ENCODE measurements at regions not wholly inside any gene's neighbourhood (a gene's known extent, or its start where the extent isn't known, plus 50 kb on each side); places are given as distances from the start of the nearest gene placed in this dataset.

DNA sequence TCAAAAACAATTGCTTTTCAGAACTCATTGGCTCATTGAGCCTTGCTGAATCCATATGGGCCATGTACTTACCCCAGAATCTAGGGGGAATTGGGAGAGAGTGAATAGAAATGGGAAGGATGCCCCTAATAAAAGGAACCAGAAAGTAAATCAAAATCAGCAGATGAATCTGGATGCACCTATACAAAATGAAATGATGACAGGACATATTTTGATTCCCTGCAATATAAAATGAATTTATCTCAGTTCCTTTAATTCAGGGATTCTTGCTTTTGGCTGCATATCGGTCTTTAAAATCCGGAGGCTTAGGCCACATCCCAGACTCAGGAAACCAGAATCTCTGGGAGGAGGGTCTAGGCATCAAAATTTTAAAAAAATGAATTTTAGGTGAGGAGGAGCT is 107.7 kb upstream of the NEO1 start:
- Histone ChIP-seq H3K9me3 (peaks cover 0 to 28% (median 13%) of the 10 kb centered on the region in 12 donors), H3K36me3 (no peaks in the 10 kb centered on the region), H3K27me3 (no peaks in the 10 kb centered on the region), H3K4me1 (no peaks in the 10 kb centered on the region), H3K27ac (no peak overlapping the region), H3K4me3 (no peak overlapping the region)
- WGBS, 4 donors, result 77 to 90% (median 80%) methylated on average over 2 of the region's 2 CpGs
- TF ChIP-seq, protein P1, sequence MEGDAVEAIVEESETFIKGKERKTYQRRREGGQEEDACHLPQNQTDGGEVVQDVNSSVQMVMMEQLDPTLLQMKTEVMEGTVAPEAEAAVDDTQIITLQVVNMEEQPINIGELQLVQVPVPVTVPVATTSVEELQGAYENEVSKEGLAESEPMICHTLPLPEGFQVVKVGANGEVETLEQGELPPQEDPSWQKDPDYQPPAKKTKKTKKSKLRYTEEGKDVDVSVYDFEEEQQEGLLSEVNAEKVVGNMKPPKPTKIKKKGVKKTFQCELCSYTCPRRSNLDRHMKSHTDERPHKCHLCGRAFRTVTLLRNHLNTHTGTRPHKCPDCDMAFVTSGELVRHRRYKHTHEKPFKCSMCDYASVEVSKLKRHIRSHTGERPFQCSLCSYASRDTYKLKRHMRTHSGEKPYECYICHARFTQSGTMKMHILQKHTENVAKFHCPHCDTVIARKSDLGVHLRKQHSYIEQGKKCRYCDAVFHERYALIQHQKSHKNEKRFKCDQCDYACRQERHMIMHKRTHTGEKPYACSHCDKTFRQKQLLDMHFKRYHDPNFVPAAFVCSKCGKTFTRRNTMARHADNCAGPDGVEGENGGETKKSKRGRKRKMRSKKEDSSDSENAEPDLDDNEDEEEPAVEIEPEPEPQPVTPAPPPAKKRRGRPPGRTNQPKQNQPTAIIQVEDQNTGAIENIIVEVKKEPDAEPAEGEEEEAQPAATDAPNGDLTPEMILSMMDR (IDR thresholded peaks at IDR 0.05), result no peak
- no peak for TF ChIP-seq POLR2A (IDR thresholded peaks at IDR 0.05)
- intact Hi-C loops (cut with DNase I), result no loop called here
- DNase-seq, result no peak
- ATAC-seq, result no peak

DNA sequence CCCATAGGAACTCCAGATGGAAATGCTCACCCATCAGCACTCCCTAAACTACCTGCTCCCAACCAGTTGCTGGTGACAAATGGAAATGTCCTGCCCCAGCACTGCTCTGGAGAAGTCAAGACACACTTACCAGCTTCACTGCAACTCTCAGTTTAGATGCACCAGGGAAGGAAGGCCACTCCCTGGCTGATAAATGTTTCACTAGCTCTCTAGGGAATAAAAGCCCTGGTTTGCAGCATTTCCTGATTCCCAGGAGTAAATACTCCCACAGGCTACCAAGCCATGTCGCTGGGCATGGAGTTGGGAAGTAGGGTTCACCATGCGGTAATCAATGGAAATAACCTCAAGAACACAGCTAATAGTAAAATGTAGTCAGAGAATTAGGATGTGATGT is 112.0 kb upstream of the NEO1 start:
- TF ChIP-seq, protein P1 (IDR thresholded peaks at IDR 0.05), result no peak
- no peak for TF ChIP-seq POLR2A (IDR thresholded peaks at IDR 0.05)
- Histone ChIP-seq H3K4me1 (no peaks in the 10 kb centered on the region), H3K9me3 (no peaks in the 10 kb centered on the region), H3K27ac (no peak overlapping the region), H3K4me3 (no peak overlapping the region), H3K36me3 (no peaks in the 10 kb centered on the region), H3K27me3 (no peaks in the 10 kb centered on the region)
- no peak for DNase-seq
- ATAC-seq, result no peak
- intact Hi-C loops (cut with DNase I), result no loop called here
- WGBS, 4 donors, result 75 to 85% (median 83%) methylated on average over 2 of the region's 2 CpGs

DNA sequence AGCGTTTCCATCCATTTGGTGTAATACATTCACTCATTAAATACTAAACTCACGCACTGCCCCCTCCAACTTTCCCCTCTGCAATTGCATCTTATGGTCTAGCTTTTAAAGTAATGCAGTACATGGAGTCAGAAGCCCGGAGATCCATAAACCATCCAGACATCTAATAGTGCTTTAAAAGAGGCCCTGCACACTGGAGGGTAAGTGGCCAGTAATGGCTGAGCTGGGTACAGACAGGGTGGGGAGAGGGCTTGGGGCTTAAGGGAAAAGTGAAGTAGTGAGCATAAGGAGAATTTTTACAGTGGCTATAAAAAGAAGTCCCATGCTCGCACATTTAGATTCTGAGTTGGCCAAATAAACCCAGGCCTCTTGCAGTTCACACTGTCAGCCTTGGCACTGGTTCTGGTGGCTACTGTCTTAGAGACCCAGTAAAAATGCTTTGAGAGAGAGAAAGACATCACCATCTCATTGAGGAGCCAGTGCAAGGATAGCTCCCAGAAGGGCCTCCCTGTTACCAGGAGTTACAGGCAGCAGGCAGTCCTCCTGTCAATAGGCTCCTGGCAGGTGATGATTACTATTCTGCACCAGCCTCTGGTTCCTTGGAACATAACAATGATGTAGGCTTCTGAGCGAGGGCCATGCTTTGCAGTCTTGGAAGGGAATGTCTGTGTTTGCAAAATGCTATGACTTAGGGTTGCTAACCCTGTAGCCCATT is 112.6 kb upstream of the NEO1 start:
- H3K27ac ChIP-seq, result no peak overlapping the region
- DNase-seq, result no peak
- H3K36me3 ChIP-seq, result no peaks in the 10 kb centered on the region
- ATAC-seq, result no peak
- no peaks in the 10 kb centered on the region for H3K9me3 ChIP-seq
- H3K4me1 ChIP-seq, result no peaks in the 10 kb centered on the region
- no peaks in the 10 kb centered on the region for H3K27me3 ChIP-seq
- 72 to 85% (median 83%) methylated on average over 5 of the region's 5 CpGs for WGBS, 4 donors
- no peak overlapping the region for H3K4me3 ChIP-seq
- TF ChIP-seq POLR2A (IDR thresholded peaks at IDR 0.05), result no peak
- TF ChIP-seq, protein P1 (IDR thresholded peaks at IDR 0.05), result no peak
- intact Hi-C loops (cut with DNase I), result no loop called here

DNA sequence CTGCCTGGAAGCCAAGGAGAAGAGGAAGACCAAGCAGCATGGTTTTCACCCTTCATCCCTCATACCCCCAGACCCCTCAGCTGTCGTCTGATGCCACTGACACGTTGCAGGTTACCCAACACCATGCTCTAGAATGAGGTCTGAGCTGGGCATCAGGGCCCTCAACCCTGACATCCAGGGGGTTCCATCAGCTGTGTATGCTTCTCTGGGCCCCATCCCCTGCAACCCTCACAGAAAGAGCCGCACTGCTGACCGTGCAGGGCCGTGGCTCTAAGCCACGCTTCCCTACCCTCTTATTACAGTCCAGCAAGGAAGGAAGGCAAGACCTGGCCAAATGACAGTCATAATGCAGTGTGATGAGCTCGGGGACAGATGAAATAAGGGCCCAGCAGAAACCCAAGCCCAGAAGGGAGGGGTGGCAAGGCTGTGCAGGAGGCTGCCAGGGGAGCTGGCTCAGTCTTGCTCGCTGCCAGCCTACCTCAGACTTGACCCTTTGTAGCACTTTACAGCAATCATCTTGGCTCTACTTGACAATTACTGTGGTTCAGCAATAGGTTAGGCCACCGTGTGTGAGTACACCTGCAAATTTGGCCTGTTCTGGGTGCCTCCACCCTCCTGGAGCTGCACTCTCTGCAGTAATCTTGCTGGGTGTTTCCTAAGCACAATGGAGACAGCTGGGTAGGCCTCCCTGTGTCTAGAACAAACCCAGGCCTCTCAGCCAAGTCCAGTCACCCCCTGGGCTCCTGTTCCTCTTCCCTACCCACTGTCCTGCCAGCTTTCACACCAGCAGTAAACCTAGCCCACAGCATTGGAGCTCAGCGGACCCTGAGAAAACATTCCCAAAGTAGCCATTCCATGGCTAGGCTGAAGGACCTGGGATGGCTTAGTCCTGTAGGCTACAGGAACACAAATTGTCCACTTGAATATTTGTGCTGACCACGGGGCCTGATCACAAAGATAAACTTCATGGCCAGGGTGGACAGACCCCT is 115.3 kb upstream of the NEO1 start:
- Histone ChIP-seq H3K27ac (no peak overlapping the region), H3K27me3 (peaks cover 0 to 3% (median 0%) of the 10 kb centered on the region in 9 donors), H3K4me3 (no peak overlapping the region), H3K4me1 (no peaks in the 10 kb centered on the region), H3K9me3 (no peaks in the 10 kb centered on the region), H3K36me3 (no peaks in the 10 kb centered on the region)
- no peak for DNase-seq
- intact Hi-C loops (cut with DNase I), result no loop called here
- no peak for TF ChIP-seq POLR2A (IDR thresholded peaks at IDR 0.05)
- TF ChIP-seq, protein P1 (IDR thresholded peaks at IDR 0.05), result no peak
- WGBS, 4 donors, result 83 to 90% (median 86%) methylated on average over 10 to 11 of the region's 11 CpGs
- no peak for ATAC-seq
